HepG2 (cell line): ENCODE measurements at regions not wholly inside any gene's neighbourhood (a gene's known extent, or its start where the extent isn't known, plus 50 kb on each side); places are given as distances from the start of the nearest gene placed in this dataset.

ENCODE experiments used
- ATAC-seq: fragments of 200-7000 bp; cut with Tn5 transposase; 3 replicates; pipeline ENCODE4 v1.9.1; 2020; ENCODE audit warnings: mild to moderate bottlenecking, moderate library complexity
- BruUV-seq: library from RNA; stranded (reverse); fragments of 400-500 nt; replicated peaks from 2 replicates; lab custom pipeline; 2021; lab: Mats Ljungman, UMichigan
- CTCF ChIA-PET: fragments of 300-600 bp; formaldehyde crosslinking; extraction: SDS; loops from one replicate; lab custom pipeline; 2021; ENCODE audit warnings: low total read pairs, inconsistent platforms, low intra/inter-chr PET ratio; lab: Yijun Ruan, JAX
- POLR2A ChIA-PET: fragments of 350-600 bp; sonication (Branson Sonifier 250); formaldehyde crosslinking; loops from one replicate; lab custom pipeline; 2020; ENCODE audit warnings: antibody characterized with exemption, inconsistent platforms; lab: Yijun Ruan, JAX
- DNase-seq: peaks from one replicate; pipeline ENCODE4 v3.0.0-alpha.2; 2015; ENCODE audit warnings: low spot score
- FAIRE-seq: peaks from 3 replicates; lab custom pipeline; 2011; peaks lifted over from hg19 to GRCh38; lab: Jason Lieb, UNC
- H2AFZ ChIP-seq: one replicate; pipeline ENCODE4 v1.6.1; 2011; ENCODE audit warnings: low read length, inconsistent platforms
- H3K27ac ChIP-seq: fragments of 300-600 bp; 3 replicates; pipeline ENCODE4 v1.8.0; 2011; ENCODE audit warnings: mixed run types, mild to moderate bottlenecking, mixed read lengths, low read length, inconsistent platforms; ENCODE audit not compliant: insufficient read depth; ENCODE audit errors: extremely low read length
- H3K27me3 ChIP-seq, 2 experiments: fragments of 200-600 bp in 1 of 2; 2 replicates in 1 of 2; 3 replicates in 1 of 2; pipeline versions ENCODE4 v1.6.0 to v1.8.0; 2011; ENCODE audit warnings: low read length in 2 of 2, mild to moderate bottlenecking in 2 of 2, moderate library complexity in 2 of 2, inconsistent platforms in 1 of 2; ENCODE audit not compliant: insufficient read depth in 2 of 2, control insufficient read depth in 1 of 2
- H3K36me3 ChIP-seq, 2 experiments: fragments of 200-600 bp in 1 of 2; replicated peaks in 1 of 2; 2 replicates in 1 of 2; 3 replicates in 1 of 2; pipeline versions ENCODE4 v1.5.1 to v1.8.0; 2011; ENCODE audit warnings: low read length in 2 of 2, inconsistent platforms in 1 of 2; ENCODE audit not compliant: insufficient read depth in 2 of 2, control insufficient read depth in 1 of 2
- H3K4me1 ChIP-seq: 2 replicates; pipeline ENCODE4 v1.5.1; 2012; ENCODE audit warnings: low read length, inconsistent platforms; ENCODE audit not compliant: insufficient read depth
- H3K4me2 ChIP-seq: 2 replicates; pipeline ENCODE4 v1.6.0; 2011; ENCODE audit warnings: low read depth, low read length, inconsistent platforms
- H3K4me3 ChIP-seq, 3 experiments: fragments of 200-600 bp in 1 of 3; sonication (generic), shearing (Covaris generic) in 1 of 3; replicated peaks in 1 of 3; 2 replicates each; pipeline ENCODE4 v1.5.1; 2011 to 2016; ENCODE audit warnings: low read length in 3 of 3, inconsistent platforms in 2 of 3, low read depth in 2 of 3, mild to moderate bottlenecking in 2 of 3, control low read depth in 1 of 3, mixed read lengths in 1 of 3; ENCODE audit not compliant: insufficient read depth in 1 of 3
- H3K79me2 ChIP-seq: one replicate; pipeline ENCODE4 v1.6.1; 2011; ENCODE audit warnings: low read length, inconsistent platforms; ENCODE audit not compliant: insufficient read depth
- H3K9ac ChIP-seq: 2 replicates; pipeline ENCODE4 v1.6.0; 2011; ENCODE audit warnings: mild to moderate bottlenecking, low read depth, low read length, inconsistent platforms; ENCODE audit not compliant: insufficient read depth
- H3K9me3 ChIP-seq: 2 replicates; pipeline ENCODE4 v1.5.1; 2012; ENCODE audit warnings: mild to moderate bottlenecking, low read length
- H4K20me1 ChIP-seq: 2 replicates; pipeline ENCODE4 v1.6.0; 2011; ENCODE audit warnings: inconsistent platforms, mild to moderate bottlenecking, low read length, moderate library complexity; ENCODE audit not compliant: insufficient read depth
- ATRX ChIP-seq: sonication (generic); formaldehyde crosslinking; IDR thresholded peaks from 2 replicates; pipeline ENCODE4 v1.4.0; 2020; ENCODE audit warnings: missing genetic modification reagents, borderline replicate concordance
- ELF3 ChIP-seq: IDR thresholded peaks from 2 replicates; pipeline ENCODE4 v1.6.1; 2016; ENCODE audit warnings: missing genetic modification reagents, missing compliant biosample characterization
- IRX3 ChIP-seq: sonication (generic); formaldehyde crosslinking; IDR thresholded peaks from 2 replicates; pipeline ENCODE4 v1.8.1; 2023; ENCODE audit warnings: mild to moderate bottlenecking, low read depth, missing genetic modification reagents, borderline replicate concordance
- MED1 ChIP-seq: sonication (generic); formaldehyde crosslinking; IDR thresholded peaks from 2 replicates; pipeline ENCODE4 v1.4.0; 2020; ENCODE audit warnings: missing genetic modification reagents
- PPARG ChIP-seq: conservative IDR thresholded peaks from 2 replicates; pipeline ENCODE4 v1.6.1; 2016; ENCODE audit warnings: missing biosample characterization, missing genetic modification reagents
- RFXANK ChIP-seq: IDR thresholded peaks from 2 replicates; pipeline ENCODE4 v1.6.1; 2016
- ZNF550 ChIP-seq: sonication (generic); formaldehyde crosslinking; IDR thresholded peaks from 2 replicates; pipeline ENCODE4 v1.4.0; 2020; ENCODE audit warnings: mild to moderate bottlenecking, missing genetic modification reagents, borderline replicate concordance
- ZNF619 ChIP-seq: sonication (generic); formaldehyde crosslinking; IDR thresholded peaks from 2 replicates; pipeline ENCODE4 v1.4.0; 2020; ENCODE audit warnings: mild to moderate bottlenecking, missing genetic modification reagents
- ZNF674 ChIP-seq: sonication (generic); formaldehyde crosslinking; IDR thresholded peaks from 2 replicates; pipeline ENCODE4 v1.5.0; 2020; ENCODE audit warnings: low read depth, mild to moderate bottlenecking, missing genetic modification reagents
- WGBS: methylation state at CpG from one replicate; pipeline ENCODE4 v1.1.6; 2017; ENCODE audit warnings: low lambda C conversion rate; 5-methylcytosine and 5-hydroxymethylcytosine counted together
- in situ Hi-C: cut with HindIII; loops from 2 replicates; pipeline ENCODE4 v1.10.0; 2017; ENCODE audit warnings: low pct_unique_long_range_greater_than_20kb; ENCODE audit not compliant: extremely low pct_ligation_motif_present
- intact Hi-C: fragments of 100-400 bp; cut with micrococcal nuclease; formaldehyde crosslinking; loops from one replicate; pipeline ENCODE4 v1.10.0; 2022; ENCODE audit not compliant: unreplicated experiment
- TF ChIP-seq, protein P1 (sequence below): sonication (generic); formaldehyde crosslinking; IDR thresholded peaks from 2 replicates; pipeline ENCODE4 v1.5.1; 2020; ENCODE audit warnings: mild to moderate bottlenecking, missing genetic modification reagents, moderate library complexity
- TF ChIP-seq, protein P2 (sequence below): sonication (generic); formaldehyde crosslinking; IDR thresholded peaks from 2 replicates; pipeline ENCODE4 v1.5.0; 2020; ENCODE audit warnings: mild to moderate bottlenecking, missing genetic modification reagents
- TF ChIP-seq, protein P3 (sequence below): sonication (generic); formaldehyde crosslinking; IDR thresholded peaks from 2 replicates; pipeline ENCODE4 v1.8.0; 2022; ENCODE audit warnings: missing genetic modification reagents, mild to moderate bottlenecking, borderline replicate concordance

DNA sequence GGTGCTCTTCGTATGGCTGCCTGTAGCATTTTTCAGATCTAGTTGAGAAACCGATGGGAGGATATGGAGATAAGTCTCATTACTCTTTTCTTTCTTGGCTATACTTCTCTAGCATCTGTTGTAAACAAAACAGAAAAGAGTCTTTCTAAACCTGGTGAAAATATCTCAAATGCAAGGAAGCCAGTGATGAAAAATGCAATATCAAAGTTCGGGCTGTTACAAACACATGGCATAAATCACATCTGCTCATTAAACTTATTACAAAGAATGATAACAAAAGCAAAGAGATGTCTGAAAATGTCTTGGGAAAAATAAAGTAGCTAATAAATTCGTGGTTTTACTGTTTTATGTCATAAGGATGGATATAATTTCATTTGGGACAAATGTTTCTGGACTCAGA, 71.8 kb upstream of the IGFBP3 start:
- H3K27me3 ChIP-seq = no peaks in the 10 kb centered on the region
- POLR2A ChIA-PET = no interaction called here
- no peaks in the 10 kb centered on the region for H3K36me3 ChIP-seq
- H3K4me1 ChIP-seq = peaks cover 66% of the 10 kb centered on the region
- H4K20me1 ChIP-seq = no peaks in the 10 kb centered on the region
- H3K4me3 ChIP-seq = no peak overlapping the region
- H2AFZ ChIP-seq = no peak overlapping the region
- in situ Hi-C loops (no loop called here), intact Hi-C loops (no loop called here)
- H3K9ac ChIP-seq = no peak overlapping the region
- peaks cover 8% of the 10 kb centered on the region for H3K9me3 ChIP-seq
- WGBS = 47% methylated on average over 4 of the region's 4 CpGs
- no peak for FAIRE-seq
- DNase-seq = no peak
- H3K27ac ChIP-seq = no peak overlapping the region
- TF ChIP-seq IRX3 (CRISPR knock-in tag) (no peak), ZNF550 (CRISPR knock-in tag) (no peak), ATRX (CRISPR knock-in tag) (no peak), ZNF674 (CRISPR knock-in tag) (no peak), MED1 (no peak), PPARG (CRISPR knock-in tag) (no peak), ELF3 (CRISPR knock-in tag) (no peak), ZNF619 (CRISPR knock-in tag) (no peak), RFXANK (CRISPR knock-in tag) (no peak)
- TF ChIP-seq, protein P1, sequence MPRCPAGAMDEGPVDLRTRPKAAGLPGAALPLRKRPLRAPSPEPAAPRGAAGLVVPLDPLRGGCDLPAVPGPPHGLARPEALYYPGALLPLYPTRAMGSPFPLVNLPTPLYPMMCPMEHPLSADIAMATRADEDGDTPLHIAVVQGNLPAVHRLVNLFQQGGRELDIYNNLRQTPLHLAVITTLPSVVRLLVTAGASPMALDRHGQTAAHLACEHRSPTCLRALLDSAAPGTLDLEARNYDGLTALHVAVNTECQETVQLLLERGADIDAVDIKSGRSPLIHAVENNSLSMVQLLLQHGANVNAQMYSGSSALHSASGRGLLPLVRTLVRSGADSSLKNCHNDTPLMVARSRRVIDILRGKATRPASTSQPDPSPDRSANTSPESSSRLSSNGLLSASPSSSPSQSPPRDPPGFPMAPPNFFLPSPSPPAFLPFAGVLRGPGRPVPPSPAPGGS (CRISPR knock-in tag) = no peak
- TF ChIP-seq, protein P2, sequence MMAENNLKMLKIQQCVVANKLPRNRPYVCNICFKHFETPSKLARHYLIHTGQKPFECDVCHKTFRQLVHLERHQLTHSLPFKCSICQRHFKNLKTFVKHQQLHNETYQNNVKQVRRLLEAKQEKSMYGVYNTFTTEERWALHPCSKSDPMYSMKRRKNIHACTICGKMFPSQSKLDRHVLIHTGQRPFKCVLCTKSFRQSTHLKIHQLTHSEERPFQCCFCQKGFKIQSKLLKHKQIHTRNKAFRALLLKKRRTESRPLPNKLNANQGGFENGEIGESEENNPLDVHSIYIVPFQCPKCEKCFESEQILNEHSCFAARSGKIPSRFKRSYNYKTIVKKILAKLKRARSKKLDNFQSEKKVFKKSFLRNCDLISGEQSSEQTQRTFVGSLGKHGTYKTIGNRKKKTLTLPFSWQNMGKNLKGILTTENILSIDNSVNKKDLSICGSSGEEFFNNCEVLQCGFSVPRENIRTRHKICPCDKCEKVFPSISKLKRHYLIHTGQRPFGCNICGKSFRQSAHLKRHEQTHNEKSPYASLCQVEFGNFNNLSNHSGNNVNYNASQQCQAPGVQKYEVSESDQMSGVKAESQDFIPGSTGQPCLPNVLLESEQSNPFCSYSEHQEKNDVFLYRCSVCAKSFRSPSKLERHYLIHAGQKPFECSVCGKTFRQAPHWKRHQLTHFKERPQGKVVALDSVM (CRISPR knock-in tag) = no peak
- TF ChIP-seq, protein P3, sequence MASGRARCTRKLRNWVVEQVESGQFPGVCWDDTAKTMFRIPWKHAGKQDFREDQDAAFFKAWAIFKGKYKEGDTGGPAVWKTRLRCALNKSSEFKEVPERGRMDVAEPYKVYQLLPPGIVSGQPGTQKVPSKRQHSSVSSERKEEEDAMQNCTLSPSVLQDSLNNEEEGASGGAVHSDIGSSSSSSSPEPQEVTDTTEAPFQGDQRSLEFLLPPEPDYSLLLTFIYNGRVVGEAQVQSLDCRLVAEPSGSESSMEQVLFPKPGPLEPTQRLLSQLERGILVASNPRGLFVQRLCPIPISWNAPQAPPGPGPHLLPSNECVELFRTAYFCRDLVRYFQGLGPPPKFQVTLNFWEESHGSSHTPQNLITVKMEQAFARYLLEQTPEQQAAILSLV (CRISPR knock-in tag) = no peak
- no peak overlapping the region for H3K4me2 ChIP-seq
- CTCF ChIA-PET = no interaction called here
- ATAC-seq = no peak
- BruUV-seq = no TSS peak
- no peaks in the 10 kb centered on the region for H3K79me2 ChIP-seq
